ENCODE measurements at regions not wholly inside any gene's neighbourhood (a gene's known extent, or its start where the extent isn't known, plus 50 kb on each side); places are given as distances from the start of the nearest gene placed in this dataset.

DNA sequence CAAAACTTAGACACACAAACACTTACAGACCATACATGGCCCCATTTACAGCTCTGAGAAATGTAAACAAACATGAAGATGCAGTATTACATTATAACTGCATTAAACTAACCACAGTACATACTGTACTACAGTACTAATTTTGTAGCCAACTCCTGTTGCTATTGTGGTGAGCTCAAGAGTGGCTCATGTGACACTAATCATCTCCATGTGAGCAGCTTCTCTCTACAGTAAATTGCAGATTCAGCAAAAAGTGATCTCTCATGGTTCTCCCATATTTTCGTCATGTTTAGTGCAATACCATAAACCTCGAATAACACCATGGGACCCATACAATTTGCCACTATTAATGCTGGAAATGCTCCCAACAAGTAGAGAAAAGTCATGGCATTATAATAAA, 860.4 kb downstream of the EPHA7 start:
- Mint-ChIP-seq H3K4me3 (no peak overlapping the region), H3K27ac (no peak overlapping the region), H3K9me3 (peaks cover 13 to 19% of the 10 kb centered on the region in 2 donors), H3K27me3 (no peaks in the 10 kb centered on the region), H3K4me1 (no peaks in the 10 kb centered on the region)
- ATAC-seq (no peak), DNase-seq (no peak)

- Mint-ChIP-seq H3K27ac (no peak overlapping the region), H3K9me3 (peaks cover 5 to 10% of the 10 kb centered on the region in 2 donors), H3K4me1 (no peaks in the 10 kb centered on the region), H3K4me3 (no peak overlapping the region), H3K27me3 (no peaks in the 10 kb centered on the region)
- no peak for DNase-seq
- ATAC-seq, result no peak
These were observed 868.9 kb downstream of the EPHA7 start for GRCh38 chr6:92550501-92550900.

- no peaks in the 10 kb centered on the region for H3K27me3 Mint-ChIP-seq
- DNase-seq, result no peak
These were observed 873.5 kb downstream of the EPHA7 start for GRCh38 chr6:92545861-92546260.

GRCh38 chr6:92541448-92542060, 877.8 kb downstream of the EPHA7 start:
- Mint-ChIP-seq H3K27me3 (no peaks in the 10 kb centered on the region), H3K27ac (no peak overlapping the region), H3K4me3 (no peak overlapping the region), H3K9me3 (peaks cover 0 to 10% of the 10 kb centered on the region in 2 donors), H3K4me1 (no peaks in the 10 kb centered on the region)
- ATAC-seq (no peak), DNase-seq (no peak)

More at GRCh38 chr6:92545861-92546260, 873.5 kb downstream of the EPHA7 start:
- Mint-ChIP-seq H3K9me3 (peaks cover 5 to 20% of the 10 kb centered on the region in 2 donors), H3K4me3 (no peak overlapping the region), H3K4me1 (no peaks in the 10 kb centered on the region), H3K27ac (no peak overlapping the region)
- no peak for ATAC-seq

DNA sequence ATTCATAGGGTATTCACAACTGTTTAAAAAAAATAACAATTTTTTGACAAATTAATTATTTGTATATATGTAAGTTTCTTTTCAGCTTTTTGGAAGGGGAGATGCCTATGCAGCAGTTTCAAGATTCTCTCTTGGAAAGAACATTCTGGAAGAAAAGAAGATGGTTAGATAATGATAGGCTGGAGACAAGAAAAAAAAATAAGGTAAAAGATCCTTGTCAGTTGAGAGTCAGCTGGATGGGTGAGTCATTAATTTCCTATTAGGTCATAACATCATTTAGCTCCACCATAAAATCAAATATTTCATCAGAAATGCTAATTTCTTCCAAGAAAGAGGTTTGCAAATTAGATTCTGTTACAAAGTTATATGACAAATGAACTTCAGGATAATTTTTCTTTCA, 880.4 kb downstream of the EPHA7 start:
- Mint-ChIP-seq H3K4me1 (no peaks in the 10 kb centered on the region), H3K27ac (no peak overlapping the region), H3K27me3 (no peaks in the 10 kb centered on the region), H3K4me3 (no peak overlapping the region), H3K9me3 (peaks cover 0 to 18% of the 10 kb centered on the region in 2 donors)
- DNase-seq (no peak), ATAC-seq (no peak)

- no peaks in the 10 kb centered on the region for H3K27me3 Mint-ChIP-seq
- H3K9me3 Mint-ChIP-seq, result peaks cover 0 to 18% of the 10 kb centered on the region in 2 donors
- ATAC-seq (no peak), DNase-seq (no peak)
- no peak overlapping the region for H3K27ac Mint-ChIP-seq
- no peak overlapping the region for H3K4me3 Mint-ChIP-seq
- H3K4me1 Mint-ChIP-seq, result no peaks in the 10 kb centered on the region
These were observed 881.1 kb downstream of the EPHA7 start for GRCh38 chr6:92538275-92538674.

GRCh38 chr6:92534109-92534508, 885.2 kb downstream of the EPHA7 start:
- Mint-ChIP-seq H3K9me3 (peaks cover 0 to 8% of the 10 kb centered on the region in 2 donors), H3K27ac (no peak overlapping the region), H3K27me3 (no peaks in the 10 kb centered on the region), H3K4me3 (no peak overlapping the region), H3K4me1 (no peaks in the 10 kb centered on the region)
- DNase-seq (no peak), ATAC-seq (no peak)

DNA sequence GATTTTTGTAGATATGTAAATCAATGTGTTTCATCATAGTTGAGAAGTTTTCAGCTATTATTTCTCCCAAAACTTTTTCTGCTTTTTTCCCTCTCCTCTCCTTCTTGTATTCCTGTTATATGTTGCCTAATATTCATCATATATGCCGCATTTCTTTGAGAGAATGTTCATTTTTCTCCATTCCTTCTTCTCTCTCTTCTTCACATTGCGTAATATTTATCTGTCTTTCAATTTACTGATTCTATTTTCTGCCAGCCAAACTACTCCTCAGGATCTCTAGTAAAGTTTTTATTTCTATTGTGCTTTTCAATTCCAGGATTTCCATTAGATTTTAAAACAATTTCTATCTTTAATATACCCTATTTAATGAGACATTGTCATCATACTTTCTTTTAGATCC, 896.8 kb downstream of the EPHA7 start:
- DNase-seq (no peak), ATAC-seq (no peak)
- Mint-ChIP-seq H3K27ac (no peak overlapping the region), H3K4me1 (no peaks in the 10 kb centered on the region), H3K9me3 (peaks cover 19 to 29% of the 10 kb centered on the region in 2 donors), H3K27me3 (no peaks in the 10 kb centered on the region), H3K4me3 (no peak overlapping the region)

DNA sequence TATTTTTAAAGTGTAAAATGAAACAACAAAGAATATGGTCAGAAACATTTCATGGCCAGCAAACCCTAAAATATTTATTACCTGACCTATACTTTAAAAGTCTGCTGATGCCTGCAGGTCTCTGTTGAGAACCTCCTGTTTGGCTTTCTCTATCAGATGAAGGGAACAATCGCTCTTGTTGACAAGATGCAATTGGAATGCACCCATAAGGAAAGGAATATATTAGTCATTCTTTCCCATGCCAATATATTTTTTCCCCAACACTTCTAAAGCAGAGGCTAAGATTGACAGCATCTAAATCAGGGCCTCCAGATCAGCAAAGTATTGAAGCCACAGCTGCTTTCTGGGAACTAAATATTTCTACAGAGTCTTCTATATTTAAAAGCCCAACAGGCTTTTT, 897.8 kb downstream of the EPHA7 start:
- Mint-ChIP-seq H3K4me3 (no peak overlapping the region), H3K27me3 (no peaks in the 10 kb centered on the region), H3K4me1 (no peaks in the 10 kb centered on the region), H3K27ac (no peak overlapping the region), H3K9me3 (peaks cover 15 to 23% of the 10 kb centered on the region in 2 donors)
- DNase-seq, result no peak
- ATAC-seq, result no peak

DNA sequence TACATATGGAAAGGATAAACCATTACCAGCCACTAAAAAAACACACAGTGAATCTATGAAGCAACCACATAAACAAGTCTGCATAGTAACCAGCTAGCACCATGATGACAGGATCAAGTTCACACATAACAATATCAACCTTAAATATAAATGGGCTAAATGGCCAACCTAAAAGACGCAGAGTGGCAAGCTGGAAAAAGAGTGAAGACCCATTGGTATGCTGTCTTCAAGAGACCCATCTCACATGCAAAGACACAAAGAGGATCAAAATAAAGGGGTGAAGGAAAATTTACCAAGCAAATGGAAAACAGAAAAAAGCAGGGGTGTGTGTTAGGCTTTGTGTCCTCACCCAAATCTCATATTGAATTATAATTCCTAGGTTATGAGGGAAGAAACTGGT, 909.2 kb downstream of the EPHA7 start:
- DNase-seq (no peak), ATAC-seq (no peak)
- H3K4me3 Mint-ChIP-seq, result no peak overlapping the region
- no peaks in the 10 kb centered on the region for H3K27me3 Mint-ChIP-seq
- no peaks in the 10 kb centered on the region for H3K4me1 Mint-ChIP-seq
- peaks cover 17 to 34% of the 10 kb centered on the region in 2 donors for H3K9me3 Mint-ChIP-seq
- H3K27ac Mint-ChIP-seq, result no peak overlapping the region

DNA sequence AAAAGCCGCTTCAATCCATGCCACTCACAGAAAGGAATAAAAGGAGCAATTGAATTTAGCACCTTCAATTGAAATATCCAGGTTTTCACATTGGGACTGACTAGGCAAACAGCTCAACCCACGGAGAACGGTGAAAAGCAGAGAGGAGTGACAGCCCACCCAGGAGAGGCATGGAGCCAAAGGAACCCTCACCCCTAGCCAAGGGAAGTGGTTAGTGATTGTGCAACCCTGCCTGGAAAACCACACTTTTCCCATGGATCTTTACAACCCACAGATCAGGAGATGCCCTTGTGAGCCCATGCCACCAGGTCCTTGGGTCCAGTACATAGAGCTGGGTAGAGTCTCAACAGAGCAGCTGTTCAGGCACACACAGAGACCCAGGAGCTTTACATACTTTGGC, 911.8 kb downstream of the EPHA7 start:
- no peak overlapping the region for H3K4me3 Mint-ChIP-seq
- no peak overlapping the region for H3K27ac Mint-ChIP-seq
- H3K9me3 Mint-ChIP-seq, result peaks cover 6 to 29% of the 10 kb centered on the region in 2 donors
- ATAC-seq (no peak), DNase-seq (no peak)
- H3K4me1 Mint-ChIP-seq, result no peaks in the 10 kb centered on the region
- no peaks in the 10 kb centered on the region for H3K27me3 Mint-ChIP-seq

GRCh38 chr6:92504509-92504908, 914.9 kb downstream of the EPHA7 start:
- no peak overlapping the region for H3K27ac Mint-ChIP-seq
- no peak for DNase-seq
- H3K27me3 Mint-ChIP-seq, result no peaks in the 10 kb centered on the region
- ATAC-seq, result no peak
- H3K4me3 Mint-ChIP-seq, result no peak overlapping the region
- H3K9me3 Mint-ChIP-seq, result peaks cover 0 to 5% of the 10 kb centered on the region in 2 donors
- no peaks in the 10 kb centered on the region for H3K4me1 Mint-ChIP-seq

- Mint-ChIP-seq H3K9me3 (no peaks in the 10 kb centered on the region), H3K27me3 (no peaks in the 10 kb centered on the region), H3K27ac (no peak overlapping the region), H3K4me3 (no peak overlapping the region), H3K4me1 (no peaks in the 10 kb centered on the region)
- DNase-seq, result no peak
- ATAC-seq, result no peak
These were observed 922.1 kb downstream of the EPHA7 start for GRCh38 chr6:92497281-92497680.

- no peak overlapping the region for H3K27ac Mint-ChIP-seq
- no peak overlapping the region for H3K4me3 Mint-ChIP-seq
- H3K4me1 Mint-ChIP-seq, result no peaks in the 10 kb centered on the region
- no peaks in the 10 kb centered on the region for H3K9me3 Mint-ChIP-seq
- no peaks in the 10 kb centered on the region for H3K27me3 Mint-ChIP-seq
- ATAC-seq (no peak), DNase-seq (no peak)
These were observed 922.8 kb downstream of the EPHA7 start for GRCh38 chr6:92496527-92496926.

DNA sequence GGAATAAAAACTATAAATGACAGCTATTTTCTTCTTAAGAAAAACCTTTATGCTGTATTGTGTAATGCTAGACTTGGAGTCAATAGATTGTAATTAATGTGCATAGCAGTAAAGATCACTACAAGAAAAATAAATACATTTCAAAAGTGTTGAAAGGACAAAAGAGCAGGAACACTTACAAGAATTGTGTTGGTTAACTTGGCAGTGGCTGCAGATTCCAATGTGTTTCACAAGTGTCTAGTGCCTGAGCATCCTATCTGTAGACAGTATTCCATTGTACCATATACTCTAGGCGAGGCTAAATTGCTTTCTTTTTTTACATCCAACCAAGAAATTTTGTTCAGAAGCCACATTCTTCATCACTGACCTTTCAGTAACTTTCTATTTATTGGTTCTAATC, 924.1 kb downstream of the EPHA7 start:
- no peak for ATAC-seq
- Mint-ChIP-seq H3K4me1 (no peaks in the 10 kb centered on the region), H3K27me3 (no peaks in the 10 kb centered on the region), H3K9me3 (no peaks in the 10 kb centered on the region), H3K27ac (no peak overlapping the region), H3K4me3 (no peak overlapping the region)
- DNase-seq, result no peak

GRCh38 chr6:92485487-92485886, 933.9 kb downstream of the EPHA7 start:
- DNase-seq, result no peak
- H3K4me1 Mint-ChIP-seq, result no peaks in the 10 kb centered on the region
- H3K9me3 Mint-ChIP-seq, result peaks cover 14 to 16% of the 10 kb centered on the region in 2 donors
- no peaks in the 10 kb centered on the region for H3K27me3 Mint-ChIP-seq
- ATAC-seq, result no peak
- no peak overlapping the region for H3K27ac Mint-ChIP-seq
- no peak overlapping the region for H3K4me3 Mint-ChIP-seq

DNA sequence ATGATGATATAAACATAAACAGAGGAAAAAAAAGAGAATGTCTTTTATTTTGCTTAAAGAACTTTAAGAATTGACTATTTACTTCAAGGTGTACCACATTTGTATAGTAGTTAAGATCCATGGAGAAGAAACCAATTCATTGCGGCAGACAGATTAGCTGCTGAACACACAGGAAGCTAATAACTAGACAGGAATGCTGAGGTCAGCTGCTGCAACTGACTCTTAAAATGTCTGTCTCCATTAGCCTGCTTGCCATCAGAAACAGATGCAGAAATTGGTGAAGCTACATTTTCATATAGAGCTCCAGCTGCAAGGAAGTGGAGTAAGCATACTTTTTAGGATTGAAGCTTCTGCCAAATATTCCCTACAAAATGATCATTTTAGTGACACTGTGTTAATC, 939.5 kb downstream of the EPHA7 start:
- DNase-seq (no peak), ATAC-seq (no peak)
- Mint-ChIP-seq H3K9me3 (peaks cover 0 to 18% of the 10 kb centered on the region in 2 donors), H3K4me1 (no peaks in the 10 kb centered on the region), H3K27me3 (no peaks in the 10 kb centered on the region), H3K27ac (no peak overlapping the region), H3K4me3 (no peak overlapping the region)

All from stimulated activated naive CD8-positive, alpha-beta T cell treated with anti-CD3 and anti-CD28 coated beads, Interleukin-15, amount 100 ng/mL, for 72 hours (primary cell).